ENCODE measurements at regions not wholly inside any gene's neighbourhood (a gene's known extent, or its start where the extent isn't known, plus 50 kb on each side); places are given as distances from the start of the nearest gene placed in this dataset.

- H3K4me2 ChIP-seq (ENCODE audit: control insufficient read depth, extremely low read depth, insufficient read depth, low read depth, low read length) = no peak overlapping the region
- H3K4me3 ChIP-seq (ENCODE audit: control insufficient read depth in 2 of 3, extremely low read depth in 1 of 3, insufficient read depth in 2 of 3, low read depth in 1 of 3, low read length in 3 of 3) = no peak overlapping the region
- peaks cover 6% of the 10 kb centered on the region for H3K9me3 ChIP-seq (ENCODE audit: control insufficient read depth, low read depth, low read length)
- no peak overlapping the region for H3K9ac ChIP-seq (ENCODE audit: control insufficient read depth, extremely low read depth, insufficient read depth, low read length)
- no peaks in the 10 kb centered on the region for H4K20me1 ChIP-seq (ENCODE audit: control insufficient read depth, extremely low read depth, insufficient read depth, low read length)
- no peaks in the 10 kb centered on the region for H3K9me1 ChIP-seq (ENCODE audit: control insufficient read depth, extremely low read depth, insufficient read depth, low read length)
- no peak overlapping the region for H3K27ac ChIP-seq (ENCODE audit: control insufficient read depth, insufficient read depth, low read length)
- no peaks in the 10 kb centered on the region for H3K79me2 ChIP-seq (ENCODE audit: control insufficient read depth, insufficient read depth, low read length)
- TF ChIP-seq EZH2 (IDR thresholded peaks at IDR 0.05; ENCODE audit: low read length) (no peak), CTCF (optimal IDR thresholded peaks at IDR 0.05 in 1 of 3, IDR thresholded peaks at IDR 0.05 in 1 of 3, conservative IDR thresholded peaks at IDR 0.05 in 1 of 3; ENCODE audit: extremely low read depth in 1 of 3, insufficient read depth in 2 of 3, low read length in 3 of 3) (no peak)
- FAIRE-seq (no peak), DNase-seq (ENCODE audit: low read depth, low spot score) (no peak)
- dilution Hi-C loops (cut with MboI; ENCODE audit: extremely low pct_ligation_motif_present, low sequenced_read_pairs) = no loop called here
- no peaks in the 10 kb centered on the region for H3K27me3 ChIP-seq (ENCODE audit: control insufficient read depth, extremely low read depth, insufficient read depth, low read length)
- no peaks in the 10 kb centered on the region for H3K4me1 ChIP-seq (ENCODE audit: control insufficient read depth, extremely low read depth, insufficient read depth, low read length)
- H2AFZ ChIP-seq (ENCODE audit: control insufficient read depth, low read length) = no peak overlapping the region
- no peaks in the 10 kb centered on the region for H3K36me3 ChIP-seq (ENCODE audit: control insufficient read depth in 2 of 2, extremely low read depth in 1 of 2, insufficient read depth in 2 of 2, low read length in 2 of 2)
Observed at GRCh38 chr10:130742941-130743675, 568.4 kb downstream of the TCERG1L start.

GRCh38 chr10:130743751-130744271, 567.7 kb downstream of the TCERG1L start:
- H3K9ac ChIP-seq (ENCODE audit: control insufficient read depth, extremely low read depth, insufficient read depth, low read length) = no peak overlapping the region
- no peaks in the 10 kb centered on the region for H4K20me1 ChIP-seq (ENCODE audit: control insufficient read depth, extremely low read depth, insufficient read depth, low read length)
- DNase-seq (ENCODE audit: low read depth, low spot score) = no peak
- H3K27ac ChIP-seq (ENCODE audit: control insufficient read depth, insufficient read depth, low read length) = no peak overlapping the region
- H3K4me2 ChIP-seq (ENCODE audit: control insufficient read depth, extremely low read depth, insufficient read depth, low read depth, low read length) = no peak overlapping the region
- TF ChIP-seq CTCF (optimal IDR thresholded peaks at IDR 0.05 in 1 of 3, IDR thresholded peaks at IDR 0.05 in 1 of 3, conservative IDR thresholded peaks at IDR 0.05 in 1 of 3; ENCODE audit: extremely low read depth in 1 of 3, insufficient read depth in 2 of 3, low read length in 3 of 3) (no peak), EZH2 (IDR thresholded peaks at IDR 0.05; ENCODE audit: low read length) (no peak)
- H3K9me1 ChIP-seq (ENCODE audit: control insufficient read depth, extremely low read depth, insufficient read depth, low read length) = no peaks in the 10 kb centered on the region
- no peak for FAIRE-seq
- H3K4me1 ChIP-seq (ENCODE audit: control insufficient read depth, extremely low read depth, insufficient read depth, low read length) = no peaks in the 10 kb centered on the region
- H2AFZ ChIP-seq (ENCODE audit: control insufficient read depth, low read length) = no peak overlapping the region
- H3K4me3 ChIP-seq (ENCODE audit: control insufficient read depth in 2 of 3, extremely low read depth in 1 of 3, insufficient read depth in 2 of 3, low read depth in 1 of 3, low read length in 3 of 3) = no peak overlapping the region
- H3K9me3 ChIP-seq (ENCODE audit: control insufficient read depth, low read depth, low read length) = peaks cover 4% of the 10 kb centered on the region
- H3K27me3 ChIP-seq (ENCODE audit: control insufficient read depth, extremely low read depth, insufficient read depth, low read length) = no peaks in the 10 kb centered on the region
- dilution Hi-C loops (cut with MboI; ENCODE audit: extremely low pct_ligation_motif_present, low sequenced_read_pairs) = no loop called here
- H3K79me2 ChIP-seq (ENCODE audit: control insufficient read depth, insufficient read depth, low read length) = no peaks in the 10 kb centered on the region
- H3K36me3 ChIP-seq (ENCODE audit: control insufficient read depth in 2 of 2, extremely low read depth in 1 of 2, insufficient read depth in 2 of 2, low read length in 2 of 2) = no peaks in the 10 kb centered on the region
